K562 (cell line): ENCODE measurements at regions not wholly inside any gene's neighbourhood (a gene's known extent, or its start where the extent isn't known, plus 50 kb on each side); places are given as distances from the start of the nearest gene placed in this dataset.

Source experiments
- ATAC-seq: fragments of 200-7000 bp; cut with Tn5 transposase; 3 replicates; pipeline ENCODE4 v1.9.1; 2020; ENCODE audit warnings: moderate library complexity
- BruUV-seq: library from RNA; stranded (reverse); fragments of 400-500 nt; replicated peaks from 2 replicates; lab custom pipeline; 2021; lab: Mats Ljungman, UMichigan
- CTCF ChIA-PET: fragments of 300-600 bp; formaldehyde crosslinking; extraction: SDS; loops from one replicate; lab custom pipeline; 2021; ENCODE audit warnings: low intra/inter-chr PET ratio; lab: Yijun Ruan, JAX
- POLR2A ChIA-PET: fragments of 300-600, 350-650 bp; sonication (Branson Sonifier 250); formaldehyde crosslinking; extraction: SDS; loops from one replicate; lab custom pipeline; 2021; ENCODE audit warnings: antibody characterized with exemption, inconsistent platforms; lab: Yijun Ruan, JAX
- DNase-seq, 4 experiments: peaks; one replicate each; pipeline versions ENCODE4 v3.0.0 to v3.0.0-alpha.2; 2011 to 2018; ENCODE audit warnings: low spot score in 3 of 4, mixed read lengths in 3 of 4; ENCODE audit errors: extremely low read depth in 1 of 4
- FAIRE-seq: peaks from 2 replicates; lab custom pipeline; 2011; peaks lifted over from hg19 to GRCh38; lab: Jason Lieb, UNC
- H2AFZ ChIP-seq: 2 replicates; pipeline ENCODE4 v1.6.0; 2011; ENCODE audit warnings: low read depth, low read length, control low read depth, inconsistent platforms
- H3K27ac ChIP-seq: fragments of 200-600 bp; 3 replicates; pipeline ENCODE4 v1.8.0; 2011; ENCODE audit warnings: low read depth, mild to moderate bottlenecking, control low read depth, inconsistent platforms, low read length, moderate library complexity, mixed read lengths; ENCODE audit errors: extremely low read depth
- H3K27me3 ChIP-seq, 2 experiments: fragments of 300-600 bp in 1 of 2; 2 replicates in 1 of 2; 3 replicates in 1 of 2; pipeline versions ENCODE4 v1.6.0 to v1.8.0; 2011; ENCODE audit warnings: inconsistent platforms in 2 of 2, low read length in 2 of 2, mild to moderate bottlenecking in 1 of 2, mixed read lengths in 1 of 2, moderate library complexity in 1 of 2; ENCODE audit not compliant: control insufficient read depth in 2 of 2, insufficient read depth in 2 of 2
- H3K36me3 ChIP-seq: fragments of 300-600 bp; 3 replicates; pipeline ENCODE4 v1.8.0; 2011; ENCODE audit warnings: mild to moderate bottlenecking, low read length, inconsistent platforms; ENCODE audit not compliant: control insufficient read depth, insufficient read depth
- H3K4me1 ChIP-seq, 2 experiments: fragments of 200-600 bp in 1 of 2; replicated peaks in 1 of 2; 2 replicates in 1 of 2; 3 replicates in 1 of 2; pipeline versions ENCODE4 v1.5.1 to v1.8.0; 2011; ENCODE audit warnings: inconsistent platforms in 2 of 2, low read length in 2 of 2, mild to moderate bottlenecking in 1 of 2, mixed read lengths in 1 of 2, moderate library complexity in 1 of 2; ENCODE audit not compliant: control insufficient read depth in 2 of 2, insufficient read depth in 2 of 2
- H3K4me2 ChIP-seq: 2 replicates; pipeline ENCODE4 v1.6.1; 2011; ENCODE audit warnings: low read length, control low read depth, inconsistent platforms, mixed read lengths; ENCODE audit not compliant: insufficient read depth
- H3K4me3 ChIP-seq: fragments of 200-600 bp; sonication (generic), shearing (Covaris generic); 2 replicates; pipeline ENCODE4 v1.5.1; 2016; ENCODE audit warnings: control low read depth, inconsistent platforms
- H3K79me2 ChIP-seq: fragments of 200-600 bp; 3 replicates; pipeline ENCODE4 v1.8.0; 2011; ENCODE audit warnings: low read length, inconsistent platforms; ENCODE audit not compliant: control insufficient read depth, insufficient read depth
- H3K9ac ChIP-seq, 2 experiments: 2 replicates each; pipeline versions ENCODE4 v1.6.0 to v1.6.1; 2011; ENCODE audit warnings: low read depth in 2 of 2, low read length in 2 of 2, control low read depth in 1 of 2, inconsistent platforms in 1 of 2, mild to moderate bottlenecking in 1 of 2, mixed read lengths in 1 of 2; ENCODE audit not compliant: insufficient read depth in 1 of 2
- H3K9me1 ChIP-seq: one replicate; pipeline ENCODE4 v1.6.0; 2011; ENCODE audit warnings: inconsistent platforms, mild to moderate bottlenecking, low read length, moderate library complexity; ENCODE audit not compliant: control insufficient read depth, insufficient read depth
- H3K9me3 ChIP-seq: replicated peaks from 2 replicates; pipeline ENCODE4 v1.5.1; 2011; ENCODE audit warnings: low read depth, low read length, inconsistent platforms; ENCODE audit not compliant: control insufficient read depth, insufficient read depth
- H4K20me1 ChIP-seq: replicated peaks from 2 replicates; pipeline ENCODE4 v1.6.1; 2011; ENCODE audit warnings: low read length, inconsistent platforms, mixed read lengths; ENCODE audit not compliant: control insufficient read depth, insufficient read depth
- FOXA1 ChIP-seq: fragments of 450-650 bp; IDR thresholded peaks from 2 replicates; pipeline ENCODE4 v1.6.1; 2016; ENCODE audit warnings: mild to moderate bottlenecking, borderline replicate concordance
- NCOA6 ChIP-seq: fragments of 450-650 bp; IDR thresholded peaks from 2 replicates; pipeline ENCODE4 v1.6.1; 2017; ENCODE audit warnings: mild to moderate bottlenecking
- NR2C2 ChIP-seq, 2 experiments: fragments of 200-800 bp in 1 of 2; sonication (Bioruptor generic) in 1 of 2; sonication (generic) in 1 of 2; formaldehyde crosslinking in 1 of 2; IDR thresholded peaks; 2 replicates each; pipeline versions ENCODE4 v1.6.1 to v1.8.0; 2016 to 2022; ENCODE audit warnings: mild to moderate bottlenecking in 1 of 2, missing compliant biosample characterization in 1 of 2, missing genetic modification characterization in 1 of 2, missing genetic modification reagents in 1 of 2
- NR2F6 ChIP-seq: fragments of 450-650 bp; formaldehyde crosslinking; IDR thresholded peaks from 2 replicates; pipeline ENCODE4 v1.4.0; 2020; ENCODE audit warnings: mild to moderate bottlenecking
- PATZ1 ChIP-seq: fragments of 250-450 bp; sonication (Bioruptor Pico); IDR thresholded peaks from 2 replicates; pipeline ENCODE4 v1.5.0; 2020; ENCODE audit warnings: mild to moderate bottlenecking, borderline replicate concordance
- RBFOX2 ChIP-seq: fragments of 200-400 bp; formaldehyde crosslinking; IDR thresholded peaks from 2 replicates; pipeline ENCODE4 v1.6.1; 2017; ENCODE audit warnings: low read depth, mild to moderate bottlenecking, low read length, moderate library complexity
- TEAD4 ChIP-seq, 2 experiments: sonication (generic) in 1 of 2; formaldehyde crosslinking in 1 of 2; IDR thresholded peaks; 2 replicates each; pipeline versions ENCODE4 v1.6.1 to v1.8.0; 2012 to 2022; ENCODE audit warnings: borderline replicate concordance in 1 of 2, inconsistent platforms in 1 of 2, low read length in 1 of 2, mild to moderate bottlenecking in 1 of 2, missing genetic modification reagents in 1 of 2
- WGBS: fragments of 100-300 bp; shearing (Covaris generic); methylation state at CpG from one replicate; pipeline ENCODE4 v1.1.6; 2016; ENCODE audit warnings: low coverage, mixed read lengths; ENCODE audit not compliant: insufficient coverage; ENCODE audit errors: missing lambda C conversion rate; 5-methylcytosine and 5-hydroxymethylcytosine counted together
- in situ Hi-C: fragments of 300-500 bp; cut with MboI; formaldehyde crosslinking; loops from 4 replicates; pipeline ENCODE4 v1.15.0; 2018; ENCODE audit warnings: inconsistent platforms, mixed read lengths
- intact Hi-C: fragments of 100-400 bp; cut with micrococcal nuclease; formaldehyde crosslinking; loops from 2 replicates; pipeline ENCODE4 v1.14.2; 2022
- TF ChIP-seq, protein P1 (sequence below): fragments of 450-650 bp; IDR thresholded peaks from 2 replicates; pipeline ENCODE4 v1.6.1; 2018; ENCODE audit not compliant: partially characterized antibody
- TF ChIP-seq, protein P2 (sequence below): fragments of 450-650 bp; conservative IDR thresholded peaks from 2 replicates; pipeline ENCODE4 v1.6.1; 2016; ENCODE audit warnings: missing genetic modification characterization, low read depth, mild to moderate bottlenecking, missing compliant biosample characterization, moderate library complexity
- TF ChIP-seq, protein P3 (sequence below): conservative IDR thresholded peaks from 2 replicates; pipeline ENCODE4 v1.6.1; 2011; ENCODE audit warnings: low read depth, mild to moderate bottlenecking, low read length; ENCODE audit not compliant: control insufficient read depth

DNA sequence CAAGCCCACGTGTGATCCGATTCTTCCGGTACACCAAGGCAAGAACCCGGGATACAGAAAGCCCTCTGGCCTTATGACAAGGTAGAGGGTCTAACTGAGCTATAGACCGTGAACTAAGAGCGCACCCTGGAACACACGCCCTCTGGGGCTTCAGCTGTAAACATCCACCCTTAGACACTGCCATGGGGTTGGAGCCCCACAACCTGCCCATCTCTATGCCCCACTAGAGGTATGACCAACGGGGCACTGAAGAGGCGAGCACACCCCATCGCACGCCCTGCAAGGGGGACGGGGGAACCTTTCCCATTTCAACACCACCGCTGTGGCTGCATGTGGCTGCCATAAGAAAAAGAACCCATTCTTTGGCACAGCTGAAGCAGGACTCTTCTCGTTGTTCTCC lies 1206.0 kb upstream of the TMEM132C start (continued):
- no peak for TF ChIP-seq RBFOX2
- TF ChIP-seq NCOA6, result no peak
- TF ChIP-seq FOXA1, result no peak
- TF ChIP-seq, protein P1, sequence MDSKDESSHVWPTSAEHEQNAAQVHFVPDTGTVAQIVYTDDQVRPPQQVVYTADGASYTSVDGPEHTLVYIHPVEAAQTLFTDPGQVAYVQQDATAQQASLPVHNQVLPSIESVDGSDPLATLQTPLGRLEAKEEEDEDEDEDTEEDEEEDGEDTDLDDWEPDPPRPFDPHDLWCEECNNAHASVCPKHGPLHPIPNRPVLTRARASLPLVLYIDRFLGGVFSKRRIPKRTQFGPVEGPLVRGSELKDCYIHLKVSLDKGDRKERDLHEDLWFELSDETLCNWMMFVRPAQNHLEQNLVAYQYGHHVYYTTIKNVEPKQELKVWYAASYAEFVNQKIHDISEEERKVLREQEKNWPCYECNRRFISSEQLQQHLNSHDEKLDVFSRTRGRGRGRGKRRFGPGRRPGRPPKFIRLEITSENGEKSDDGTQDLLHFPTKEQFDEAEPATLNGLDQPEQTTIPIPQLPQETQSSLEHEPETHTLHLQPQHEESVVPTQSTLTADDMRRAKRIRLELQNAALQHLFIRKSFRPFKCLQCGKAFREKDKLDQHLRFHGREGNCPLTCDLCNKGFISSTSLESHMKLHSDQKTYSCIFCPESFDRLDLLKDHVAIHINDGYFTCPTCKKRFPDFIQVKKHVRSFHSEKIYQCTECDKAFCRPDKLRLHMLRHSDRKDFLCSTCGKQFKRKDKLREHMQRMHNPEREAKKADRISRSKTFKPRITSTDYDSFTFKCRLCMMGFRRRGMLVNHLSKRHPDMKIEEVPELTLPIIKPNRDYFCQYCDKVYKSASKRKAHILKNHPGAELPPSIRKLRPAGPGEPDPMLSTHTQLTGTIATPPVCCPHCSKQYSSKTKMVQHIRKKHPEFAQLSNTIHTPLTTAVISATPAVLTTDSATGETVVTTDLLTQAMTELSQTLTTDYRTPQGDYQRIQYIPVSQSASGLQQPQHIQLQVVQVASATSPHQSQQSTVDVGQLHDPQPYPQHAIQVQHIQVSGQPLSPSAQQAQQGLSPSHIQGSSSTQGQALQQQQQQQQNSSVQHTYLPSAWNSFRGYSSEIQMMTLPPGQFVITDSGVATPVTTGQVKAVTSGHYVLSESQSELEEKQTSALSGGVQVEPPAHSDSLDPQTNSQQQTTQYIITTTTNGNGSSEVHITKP, result peak; percentile 52
- TF ChIP-seq NR2C2 (CRISPR knock-in tag; IDR thresholded peaks at IDR 0.05), result no peak
- TF ChIP-seq NR2C2 (tag; IDR thresholded peaks at IDR 0.05), result 0 out of 2 replicates have a peak, but pooled peaks have one; percentile 0

- intact Hi-C loops, result loop anchor here (10.0 kb wide), 1 partner anchor 91 kb away; no protein-coding TSS in a partner anchor
- peak overlapping the region; percentile 94 for H3K4me2 ChIP-seq
- H3K4me1 ChIP-seq, result peaks cover 7 to 19% of the 10 kb centered on the region in 2 experiments; a peak in 3 of 5 replicates
- ChIA-PET CTCF (no interaction called here), POLR2A (interaction anchor here (0.5 to 2.3 kb wide), 6 partner anchors 8 to 1865 kb away, joined by 3 to 9 read pairs (median 4); no protein-coding TSS in a partner anchor)
- 5% methylated on average over 18 of the region's 18 CpGs for WGBS
- DNase-seq, result peak in 3 of 4 experiments; percentile 28 to 43 (median 39)
- H3K79me2 ChIP-seq, result peaks cover 92% of the 10 kb centered on the region
- peak overlapping the region; percentile 83 to 90 for H3K9ac ChIP-seq
- peak overlapping the region; percentile 65 for H3K4me3 ChIP-seq
- H2AFZ ChIP-seq, result peak overlapping the region; percentile 17
- no peak for FAIRE-seq
- no peaks in the 10 kb centered on the region for H4K20me1 ChIP-seq
- in situ Hi-C loops, result no loop called here
- no peaks in the 10 kb centered on the region for H3K9me3 ChIP-seq
- no TSS peak for BruUV-seq
- H3K36me3 ChIP-seq, result peaks cover 22% of the 10 kb centered on the region
- peak overlapping the region; percentile 31; the same call in 2 of the 3 replicates for H3K27ac ChIP-seq
- peak; percentile 11; the same call in 2 of the 3 replicates for ATAC-seq
- no peaks in the 10 kb centered on the region for H3K27me3 ChIP-seq
- no peaks in the 10 kb centered on the region for H3K9me1 ChIP-seq
- TF ChIP-seq PATZ1 (CRISPR knock-in tag) (no peak), NR2F6 (CRISPR knock-in tag) (no peak), TEAD4 (IDR thresholded peaks at IDR 0.05; ENCODE audit: low read length) (no peak), TEAD4 (CRISPR knock-in tag; IDR thresholded peaks at IDR 0.05; ENCODE audit: borderline replicate concordance) (no peak)
- TF ChIP-seq, protein P2, sequence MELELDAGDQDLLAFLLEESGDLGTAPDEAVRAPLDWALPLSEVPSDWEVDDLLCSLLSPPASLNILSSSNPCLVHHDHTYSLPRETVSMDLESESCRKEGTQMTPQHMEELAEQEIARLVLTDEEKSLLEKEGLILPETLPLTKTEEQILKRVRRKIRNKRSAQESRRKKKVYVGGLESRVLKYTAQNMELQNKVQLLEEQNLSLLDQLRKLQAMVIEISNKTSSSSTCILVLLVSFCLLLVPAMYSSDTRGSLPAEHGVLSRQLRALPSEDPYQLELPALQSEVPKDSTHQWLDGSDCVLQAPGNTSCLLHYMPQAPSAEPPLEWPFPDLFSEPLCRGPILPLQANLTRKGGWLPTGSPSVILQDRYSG, result 0 out of 2 replicates have a peak, but pooled peaks have one; percentile 29
- TF ChIP-seq, protein P3, sequence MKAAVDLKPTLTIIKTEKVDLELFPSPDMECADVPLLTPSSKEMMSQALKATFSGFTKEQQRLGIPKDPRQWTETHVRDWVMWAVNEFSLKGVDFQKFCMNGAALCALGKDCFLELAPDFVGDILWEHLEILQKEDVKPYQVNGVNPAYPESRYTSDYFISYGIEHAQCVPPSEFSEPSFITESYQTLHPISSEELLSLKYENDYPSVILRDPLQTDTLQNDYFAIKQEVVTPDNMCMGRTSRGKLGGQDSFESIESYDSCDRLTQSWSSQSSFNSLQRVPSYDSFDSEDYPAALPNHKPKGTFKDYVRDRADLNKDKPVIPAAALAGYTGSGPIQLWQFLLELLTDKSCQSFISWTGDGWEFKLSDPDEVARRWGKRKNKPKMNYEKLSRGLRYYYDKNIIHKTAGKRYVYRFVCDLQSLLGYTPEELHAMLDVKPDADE, result no peak
These were observed 1203.5 kb upstream of the TMEM132C start for GRCh38 chr12:127063339-127064072.
